ENCODE measurements at regions not wholly inside any gene's neighbourhood (a gene's known extent, or its start where the extent isn't known, plus 50 kb on each side); places are given as distances from the start of the nearest gene placed in this dataset.

GRCh38 chr2:4551691-4552474 lies 848.5 kb downstream of the DCDC2C start:
- Mint-ChIP-seq H3K9me3 (peaks cover 6% of the 10 kb centered on the region), H3K27me3 (no peaks in the 10 kb centered on the region), H3K36me3 (ENCODE audit: low read depth) (no peaks in the 10 kb centered on the region), H3K4me3 (no peak overlapping the region), H3K27ac (no peak overlapping the region), H3K4me1 (no peaks in the 10 kb centered on the region)
- ChIA-PET CTCF (no interaction called here), POLR2A (no interaction called here)
- no peak for DNase-seq

- Mint-ChIP-seq H3K4me1 (no peaks in the 10 kb centered on the region), H3K27ac (no peak overlapping the region), H3K27me3 (no peaks in the 10 kb centered on the region), H3K36me3 (ENCODE audit: low read depth) (no peaks in the 10 kb centered on the region), H3K9me3 (peaks cover 3% of the 10 kb centered on the region), H3K4me3 (no peak overlapping the region)
- CTCF ChIA-PET: no interaction called here
- POLR2A ChIA-PET: no interaction called here
- DNase-seq: no peak
Observed at GRCh38 chr2:4553241-4553640, 849.9 kb downstream of the DCDC2C start.

- POLR2A ChIA-PET: no interaction called here
- Mint-ChIP-seq H3K36me3 (ENCODE audit: low read depth) (no peaks in the 10 kb centered on the region), H3K27me3 (no peaks in the 10 kb centered on the region), H3K9me3 (peaks cover 3% of the 10 kb centered on the region), H3K27ac (no peak overlapping the region), H3K4me3 (no peak overlapping the region), H3K4me1 (no peaks in the 10 kb centered on the region)
- no peak for DNase-seq
- CTCF ChIA-PET: no interaction called here
Observed at GRCh38 chr2:4556135-4556896, 852.9 kb downstream of the DCDC2C start.

GRCh38 chr2:4561196-4561595 lies 857.8 kb downstream of the DCDC2C start:
- Mint-ChIP-seq H3K9me3 (peaks cover 5% of the 10 kb centered on the region), H3K36me3 (ENCODE audit: low read depth) (no peaks in the 10 kb centered on the region)
- POLR2A ChIA-PET: no interaction called here

GRCh38 chr2:4576075-4576474 lies 872.7 kb downstream of the DCDC2C start:
- Mint-ChIP-seq H3K27ac (no peak overlapping the region), H3K4me3 (no peak overlapping the region), H3K27me3 (no peaks in the 10 kb centered on the region), H3K36me3 (ENCODE audit: low read depth) (no peaks in the 10 kb centered on the region), H3K4me1 (no peaks in the 10 kb centered on the region), H3K9me3 (peaks cover 11% of the 10 kb centered on the region)
- DNase-seq: no peak
- CTCF ChIA-PET: no interaction called here
- POLR2A ChIA-PET: no interaction called here

More at GRCh38 chr2:4561196-4561595, 857.8 kb downstream of the DCDC2C start:
- DNase-seq: no peak
- Mint-ChIP-seq H3K27me3 (no peaks in the 10 kb centered on the region), H3K4me3 (no peak overlapping the region), H3K4me1 (no peaks in the 10 kb centered on the region), H3K27ac (no peak overlapping the region)
- CTCF ChIA-PET: interaction anchor here (0.6 kb wide), 1 partner anchor 634 kb away, joined by 3 read pairs; no protein-coding TSS in a partner anchor

- CTCF ChIA-PET: no interaction called here
- POLR2A ChIA-PET: no interaction called here
- Mint-ChIP-seq H3K36me3 (ENCODE audit: low read depth) (no peaks in the 10 kb centered on the region), H3K4me1 (no peaks in the 10 kb centered on the region), H3K27me3 (no peaks in the 10 kb centered on the region), H3K27ac (no peak overlapping the region), H3K4me3 (no peak overlapping the region), H3K9me3 (peaks cover 4% of the 10 kb centered on the region)
- DNase-seq: no peak
Observed at GRCh38 chr2:4579977-4580376, 876.6 kb downstream of the DCDC2C start.

- CTCF ChIA-PET: no interaction called here
- Mint-ChIP-seq H3K27ac (no peak overlapping the region), H3K27me3 (no peaks in the 10 kb centered on the region), H3K9me3 (peaks cover 6% of the 10 kb centered on the region), H3K4me1 (no peaks in the 10 kb centered on the region), H3K4me3 (no peak overlapping the region), H3K36me3 (ENCODE audit: low read depth) (no peaks in the 10 kb centered on the region)
- no peak for DNase-seq
- POLR2A ChIA-PET: no interaction called here
Observed at GRCh38 chr2:4585057-4585635, 881.8 kb downstream of the DCDC2C start.

GRCh38 chr2:4588606-4589005 lies 885.2 kb downstream of the DCDC2C start:
- no peaks in the 10 kb centered on the region for H3K27me3 Mint-ChIP-seq
- H3K4me3 Mint-ChIP-seq: no peak overlapping the region
- CTCF ChIA-PET: no interaction called here
- no peaks in the 10 kb centered on the region for H3K4me1 Mint-ChIP-seq
- H3K9me3 Mint-ChIP-seq: peaks cover 6% of the 10 kb centered on the region
- DNase-seq: no peak
- H3K36me3 Mint-ChIP-seq (ENCODE audit: low read depth): no peaks in the 10 kb centered on the region
- POLR2A ChIA-PET: no interaction called here
- no peak overlapping the region for H3K27ac Mint-ChIP-seq

GRCh38 chr2:4591261-4591660 lies 887.9 kb downstream of the DCDC2C start:
- Mint-ChIP-seq H3K4me1 (no peaks in the 10 kb centered on the region), H3K36me3 (ENCODE audit: low read depth) (no peaks in the 10 kb centered on the region)

GRCh38 chr2:4597400-4597799 lies 894.0 kb downstream of the DCDC2C start:
- Mint-ChIP-seq H3K36me3 (ENCODE audit: low read depth) (no peaks in the 10 kb centered on the region), H3K4me3 (no peak overlapping the region), H3K9me3 (peaks cover 3% of the 10 kb centered on the region), H3K27me3 (no peaks in the 10 kb centered on the region), H3K27ac (no peak overlapping the region), H3K4me1 (no peaks in the 10 kb centered on the region)
- no peak for DNase-seq
- CTCF ChIA-PET: no interaction called here
- POLR2A ChIA-PET: no interaction called here

More at GRCh38 chr2:4591261-4591660, 887.9 kb downstream of the DCDC2C start:
- ChIA-PET CTCF (no interaction called here), POLR2A (no interaction called here)
- no peaks in the 10 kb centered on the region for H3K27me3 Mint-ChIP-seq
- no peak overlapping the region for H3K27ac Mint-ChIP-seq
- no peak overlapping the region for H3K4me3 Mint-ChIP-seq
- no peak for DNase-seq
- peaks cover 3% of the 10 kb centered on the region for H3K9me3 Mint-ChIP-seq

GRCh38 chr2:4604767-4605166 lies 901.4 kb downstream of the DCDC2C start:
- DNase-seq: no peak
- Mint-ChIP-seq H3K4me3 (no peak overlapping the region), H3K9me3 (no peaks in the 10 kb centered on the region), H3K27me3 (no peaks in the 10 kb centered on the region), H3K36me3 (ENCODE audit: low read depth) (no peaks in the 10 kb centered on the region), H3K4me1 (no peaks in the 10 kb centered on the region), H3K27ac (no peak overlapping the region)
- CTCF ChIA-PET: no interaction called here
- POLR2A ChIA-PET: no interaction called here

- no peaks in the 10 kb centered on the region for H3K27me3 Mint-ChIP-seq
- no peak overlapping the region for H3K4me3 Mint-ChIP-seq
- CTCF ChIA-PET: no interaction called here
Observed at GRCh38 chr2:4618141-4618540, 914.8 kb downstream of the DCDC2C start.

GRCh38 chr2:4618630-4619228 lies 915.4 kb downstream of the DCDC2C start:
- DNase-seq: no peak
- Mint-ChIP-seq H3K9me3 (peaks cover 31% of the 10 kb centered on the region), H3K27me3 (no peaks in the 10 kb centered on the region), H3K27ac (no peak overlapping the region), H3K36me3 (ENCODE audit: low read depth) (no peaks in the 10 kb centered on the region), H3K4me1 (no peaks in the 10 kb centered on the region), H3K4me3 (no peak overlapping the region)
- ChIA-PET CTCF (no interaction called here), POLR2A (no interaction called here)

More at GRCh38 chr2:4618141-4618540, 914.8 kb downstream of the DCDC2C start:
- Mint-ChIP-seq H3K9me3 (peaks cover 31% of the 10 kb centered on the region), H3K27ac (no peak overlapping the region), H3K36me3 (ENCODE audit: low read depth) (no peaks in the 10 kb centered on the region), H3K4me1 (no peaks in the 10 kb centered on the region)
- no peak for DNase-seq
- POLR2A ChIA-PET: no interaction called here
